H1 (cell line): ENCODE measurements at regions not wholly inside any gene's neighbourhood (a gene's known extent, or its start where the extent isn't known, plus 50 kb on each side); places are given as distances from the start of the nearest gene placed in this dataset.
"Not testable (repeated sequence)": the region's sequence is repeated elsewhere in the genome, so short reads cannot be mapped to it uniquely, and the experiment has no call there.

ENCODE experiments used
- CTCF ChIA-PET: fragments of 300-600 bp; sonication (Branson Sonifier 250); formaldehyde crosslinking; loops from one replicate; lab custom pipeline; 2021; ENCODE audit not compliant: partially characterized antibody; lab: Charles Lee
- POLR2A ChIA-PET: fragments of 300-600 bp; sonication (Branson Sonifier 250); formaldehyde crosslinking; loops from one replicate; lab custom pipeline; 2021; ENCODE audit warnings: inconsistent platforms; ENCODE audit not compliant: partially characterized antibody; lab: Charles Lee
- DNase-seq, 2 experiments: peaks; one replicate each; pipeline versions ENCODE4 v3.0.0 to v3.0.0-alpha.2; 2010 to 2022; ENCODE audit warnings: low spot score in 2 of 2, low read depth in 1 of 2, mixed read lengths in 1 of 2
- FAIRE-seq: peaks from 2 replicates; lab custom pipeline; 2011; peaks lifted over from hg19 to GRCh38; lab: Jason Lieb, UNC
- H2AFZ ChIP-seq: 2 replicates; pipeline ENCODE4 v1.8.1; 2012; ENCODE audit warnings: low read length, inconsistent platforms
- H2AK5ac ChIP-seq: 2 replicates; pipeline ENCODE4 v1.6.1; 2013; ENCODE audit warnings: low read depth, low read length
- H2BK120ac ChIP-seq: replicated peaks from 2 replicates; pipeline ENCODE3; 2013; ENCODE audit warnings: low read depth, low read length, inconsistent platforms
- H2BK12ac ChIP-seq: 2 replicates; pipeline ENCODE4 v1.6.1; 2013; ENCODE audit warnings: low read depth, low read length
- H2BK15ac ChIP-seq: 2 replicates; pipeline ENCODE4 v1.6.1; 2013; ENCODE audit warnings: low read length
- H2BK20ac ChIP-seq: 2 replicates; pipeline ENCODE4 v1.6.1; 2013; ENCODE audit warnings: low read length
- H2BK5ac ChIP-seq: 2 replicates; pipeline ENCODE4 v1.6.1; 2013; ENCODE audit warnings: low read depth, low read length
- H3K14ac ChIP-seq: 2 replicates; pipeline ENCODE4 v1.6.1; 2013; ENCODE audit warnings: inconsistent platforms; ENCODE audit not compliant: insufficient read length
- H3K18ac ChIP-seq: 2 replicates; pipeline ENCODE4 v1.6.1; 2013; ENCODE audit warnings: low read length; ENCODE audit errors: extremely low read depth
- H3K23ac ChIP-seq: 2 replicates; pipeline ENCODE4 v1.6.1; 2013; ENCODE audit warnings: inconsistent platforms; ENCODE audit not compliant: insufficient read length
- H3K23me2 ChIP-seq: 2 replicates; pipeline ENCODE4 v1.6.1; 2013; ENCODE audit warnings: low read depth, low read length
- H3K27ac ChIP-seq: 2 replicates; pipeline ENCODE4 v1.6.1; 2011; ENCODE audit warnings: low read depth, low read length, inconsistent platforms
- H3K27me3 ChIP-seq, 4 experiments: replicated peaks in 1 of 4; 1 replicate in 1 of 4; 2 replicates in 3 of 4; pipeline versions ENCODE4 v1.6.1 to v1.8.1; 2011 to 2013; ENCODE audit warnings: low read length in 3 of 4, mild to moderate bottlenecking in 3 of 4, inconsistent platforms in 2 of 4, mixed read lengths in 2 of 4, moderate library complexity in 1 of 4; ENCODE audit not compliant: control insufficient read depth in 3 of 4, insufficient read depth in 3 of 4; ENCODE audit errors: extremely low read depth in 1 of 4
- H3K36me3 ChIP-seq, 4 experiments: 2 replicates each; pipeline versions ENCODE4 v1.6.1 to v1.8.1; 2011 to 2013; ENCODE audit warnings: mild to moderate bottlenecking in 4 of 4, low read length in 3 of 4, moderate library complexity in 2 of 4, control low read depth in 1 of 4, inconsistent platforms in 1 of 4; ENCODE audit not compliant: insufficient read depth in 4 of 4, control insufficient read depth in 2 of 4
- H3K4ac ChIP-seq: replicated peaks from 2 replicates; pipeline ENCODE3; 2013; ENCODE audit warnings: low read length, low read depth, mixed read lengths, inconsistent platforms; ENCODE audit not compliant: insufficient read length
- H3K4me1 ChIP-seq, 4 experiments: replicated peaks in 1 of 4; 1 replicate in 1 of 4; 2 replicates in 3 of 4; pipeline versions ENCODE4 v1.6.1 to v1.8.1; 2011 to 2013; ENCODE audit warnings: low read length in 3 of 4, inconsistent platforms in 2 of 4, mixed read lengths in 1 of 4; ENCODE audit not compliant: insufficient read depth in 4 of 4, control insufficient read depth in 3 of 4
- H3K4me2 ChIP-seq, 2 experiments: 2 replicates each; pipeline versions ENCODE4 v1.6.1 to v1.8.1; 2011 to 2013; ENCODE audit warnings: low read depth in 2 of 2, low read length in 2 of 2, control low read depth in 1 of 2, inconsistent platforms in 1 of 2, mild to moderate bottlenecking in 1 of 2; ENCODE audit not compliant: insufficient read depth in 1 of 2
- H3K4me3 ChIP-seq, 4 experiments: fragments of 200-600, 300-600 bp in 1 of 4; sonication (generic), shearing (Covaris generic), sonication (Bioruptor Twin) in 1 of 4; 2 replicates each; pipeline versions ENCODE4 v1.5.1 to v1.8.1; 2011 to 2016; ENCODE audit warnings: low read length in 4 of 4, low read depth in 3 of 4, control low read depth in 2 of 4, inconsistent platforms in 2 of 4, mild to moderate bottlenecking in 2 of 4, mixed read lengths in 1 of 4, moderate library complexity in 1 of 4; ENCODE audit not compliant: insufficient read depth in 2 of 4; ENCODE audit errors: extremely low read depth in 1 of 4
- H3K56ac ChIP-seq: replicated peaks from 2 replicates; pipeline ENCODE3; 2013; ENCODE audit warnings: low read depth, mild to moderate bottlenecking, mixed read lengths, low read length, inconsistent platforms; ENCODE audit not compliant: insufficient read length
- H3K79me1 ChIP-seq: 2 replicates; pipeline ENCODE4 v1.6.1; 2013; ENCODE audit warnings: low read depth, low read length, control low read depth
- H3K79me2 ChIP-seq, 2 experiments: 2 replicates each; pipeline versions ENCODE4 v1.6.1 to v1.8.1; 2012 to 2013; ENCODE audit warnings: low read length in 2 of 2, mild to moderate bottlenecking in 2 of 2, inconsistent platforms in 1 of 2; ENCODE audit not compliant: insufficient read depth in 2 of 2, control insufficient read depth in 1 of 2
- H3K9ac ChIP-seq, 4 experiments: replicated peaks in 1 of 4; 1 replicate in 1 of 4; 2 replicates in 3 of 4; pipeline versions ENCODE4 v1.6.1 to v1.8.1; 2011 to 2013; ENCODE audit warnings: low read depth in 3 of 4, low read length in 3 of 4, control low read depth in 2 of 4, mild to moderate bottlenecking in 2 of 4, moderate library complexity in 2 of 4, inconsistent platforms in 1 of 4; ENCODE audit errors: extremely low read depth in 1 of 4
- H3K9me3 ChIP-seq, 2 experiments: 2 replicates each; pipeline versions ENCODE4 v1.6.1 to v1.8.1; 2012 to 2013; ENCODE audit warnings: mild to moderate bottlenecking in 2 of 2, moderate library complexity in 2 of 2, control low read depth in 1 of 2, inconsistent platforms in 1 of 2, low read depth in 1 of 2, low read length in 1 of 2, mixed read lengths in 1 of 2; ENCODE audit not compliant: insufficient read depth in 2 of 2
- H4K20me1 ChIP-seq, 2 experiments: replicated peaks in 1 of 2; 2 replicates each; pipeline versions ENCODE3 to v1.8.1; 2011 to 2013; ENCODE audit warnings: inconsistent platforms in 2 of 2, low read length in 2 of 2, mild to moderate bottlenecking in 1 of 2; ENCODE audit not compliant: insufficient read depth in 2 of 2, control insufficient read depth in 1 of 2
- H4K5ac ChIP-seq: 2 replicates; pipeline ENCODE4 v1.6.1; 2013; ENCODE audit warnings: low read length, low read depth, mixed read lengths, inconsistent platforms; ENCODE audit not compliant: insufficient read length
- H4K8ac ChIP-seq: 2 replicates; pipeline ENCODE4 v1.8.0; 2013; ENCODE audit warnings: mild to moderate bottlenecking, moderate library complexity, low read length, inconsistent platforms; ENCODE audit not compliant: insufficient read depth; ENCODE audit errors: extremely low read depth
- H4K91ac ChIP-seq: replicated peaks from 2 replicates; pipeline ENCODE3; 2013; ENCODE audit warnings: low read length, mixed read lengths, inconsistent platforms; ENCODE audit not compliant: insufficient read length
- WGBS, 2 experiments: shearing (Covaris generic) in 1 of 2; methylation state at CpG; one replicate each; pipeline versions ENCODE4 v1.1.6 to v1.1.7; 2013 to 2015; ENCODE audit warnings: low lambda C conversion rate in 2 of 2, mixed read lengths in 2 of 2, inconsistent platforms in 1 of 2, low coverage in 1 of 2, missing lambda C conversion rate in 1 of 2; ENCODE audit not compliant: insufficient replicate concordance in 2 of 2, insufficient coverage in 1 of 2, insufficient read length in 1 of 2; ENCODE audit errors: extremely low coverage in 1 of 2, missing lambda C conversion rate in 1 of 2; 5-methylcytosine and 5-hydroxymethylcytosine counted together

GRCh38 chrX:77390365-77390764, 56.8 kb upstream of the FGF16 start:
- H3K4me1 ChIP-seq, H2BK120ac ChIP-seq, H4K8ac ChIP-seq, FAIRE-seq, H3K79me2 ChIP-seq, H3K4me3 ChIP-seq, H4K20me1 ChIP-seq, H2BK15ac ChIP-seq, H4K5ac ChIP-seq, POLR2A ChIA-PET, H3K9ac ChIP-seq, H3K27ac ChIP-seq, H3K4ac ChIP-seq, H3K9me3 ChIP-seq, H3K14ac ChIP-seq, H3K23me2 ChIP-seq, H2AFZ ChIP-seq, H3K18ac ChIP-seq, H3K4me2 ChIP-seq, H3K36me3 ChIP-seq, H3K27me3 ChIP-seq, H3K56ac ChIP-seq, DNase-seq, H3K79me1 ChIP-seq, H2BK12ac ChIP-seq, H2BK5ac ChIP-seq, H2AK5ac ChIP-seq, H2BK20ac ChIP-seq, H4K91ac ChIP-seq, H3K23ac ChIP-seq: not testable (repeated sequence)
- CTCF ChIA-PET, result interaction anchor here (1.2 kb wide), 2 partner anchors 8 to 24 kb away, joined by 3 read pairs; no protein-coding TSS in a partner anchor
- 97% methylated on average over 4 of the region's 7 CpGs; no CpG with 5 or more reads in 1 of the 2 experiments for WGBS, 2 experiments
